IPS-20b (cell line): ENCODE measurements at regions not wholly inside any gene's neighbourhood (a gene's known extent, or its start where the extent isn't known, plus 50 kb on each side); places are given as distances from the start of the nearest gene placed in this dataset.

ENCODE experiments used
- H3K27ac ChIP-seq: one replicate; pipeline ENCODE4 v1.5.1; 2013; ENCODE audit warnings: low read length
- H3K27me3 ChIP-seq: 2 replicates; pipeline ENCODE4 v1.6.1; 2013; ENCODE audit warnings: mild to moderate bottlenecking, low read length, inconsistent platforms; ENCODE audit not compliant: insufficient read depth
- H3K36me3 ChIP-seq: 2 replicates; pipeline ENCODE4 v1.6.1; 2013; ENCODE audit warnings: low read depth, mild to moderate bottlenecking, inconsistent platforms, low read length, moderate library complexity; ENCODE audit not compliant: insufficient read depth
- H3K4me1 ChIP-seq: 2 replicates; pipeline ENCODE4 v1.6.1; 2013; ENCODE audit warnings: mild to moderate bottlenecking, control low read depth, inconsistent platforms, low read length, moderate library complexity; ENCODE audit not compliant: insufficient read depth
- H3K4me3 ChIP-seq: 2 replicates; pipeline ENCODE4 v1.5.1; 2013; ENCODE audit warnings: mild to moderate bottlenecking, low read length, inconsistent platforms
- H3K9ac ChIP-seq: 2 replicates; pipeline ENCODE4 v1.6.1; 2013; ENCODE audit warnings: low read depth, mild to moderate bottlenecking, inconsistent platforms, low read length, moderate library complexity
- H3K9me3 ChIP-seq: 2 replicates; pipeline ENCODE4 v1.6.1; 2013; ENCODE audit warnings: mild to moderate bottlenecking, low read depth, low read length, inconsistent platforms; ENCODE audit not compliant: insufficient read depth

DNA sequence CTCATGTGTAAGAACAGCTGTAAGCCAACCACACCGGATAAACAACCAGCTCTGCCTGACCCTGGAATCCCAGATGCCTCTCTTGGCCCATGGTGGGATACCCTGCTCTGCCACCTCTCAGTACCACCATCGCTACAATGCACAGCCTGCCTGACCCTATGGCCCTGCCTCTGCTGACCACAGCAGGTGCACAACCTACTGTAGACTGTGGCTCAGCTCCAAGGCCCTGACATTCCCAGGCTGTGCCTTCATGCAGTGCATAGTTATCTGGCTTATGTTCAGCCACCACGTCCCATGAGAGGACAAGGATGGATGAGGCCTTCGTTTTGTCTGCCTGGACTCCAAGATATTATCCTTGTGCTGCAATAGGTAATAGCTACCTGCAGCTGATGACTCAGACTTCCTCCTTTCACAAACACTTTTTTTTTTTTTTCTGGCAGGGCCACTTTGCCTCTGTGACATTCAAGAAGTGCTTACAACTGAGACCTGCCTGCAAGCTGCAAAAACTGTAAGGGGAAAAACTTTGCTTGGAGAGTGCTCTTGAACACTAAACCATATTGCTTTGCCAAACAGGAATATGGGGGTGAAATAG lies 177.7 kb downstream of the URB2 start:
- H3K4me3 ChIP-seq: no peak overlapping the region
- H3K27ac ChIP-seq: no peak overlapping the region
- no peaks in the 10 kb centered on the region for H3K36me3 ChIP-seq
- H3K27me3 ChIP-seq: no peaks in the 10 kb centered on the region
- no peak overlapping the region for H3K9ac ChIP-seq
- peaks cover 20% of the 10 kb centered on the region for H3K9me3 ChIP-seq
- H3K4me1 ChIP-seq: no peaks in the 10 kb centered on the region

DNA sequence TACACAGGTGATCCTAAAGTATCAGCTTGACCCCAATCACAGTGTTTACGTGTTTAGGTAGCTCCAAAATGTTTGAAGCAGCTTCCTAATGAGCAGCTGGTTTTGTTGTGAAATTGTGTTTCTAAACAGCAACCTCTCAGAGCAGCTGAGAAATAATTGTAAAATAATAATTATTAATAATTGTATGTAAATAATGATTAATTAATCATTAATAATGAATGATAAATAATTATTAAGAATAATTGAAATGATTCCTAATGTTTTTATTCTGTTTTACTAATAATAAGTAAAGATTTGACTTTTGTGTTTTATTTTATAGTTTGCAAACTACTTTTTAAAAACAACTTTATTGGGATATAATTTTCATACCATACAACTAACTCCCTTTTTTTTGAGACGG lies 182.2 kb downstream of the URB2 start:
- H3K27me3 ChIP-seq: no peaks in the 10 kb centered on the region
- no peak overlapping the region for H3K27ac ChIP-seq
- no peak overlapping the region for H3K4me3 ChIP-seq
- no peak overlapping the region for H3K9ac ChIP-seq
- no peaks in the 10 kb centered on the region for H3K36me3 ChIP-seq
- no peaks in the 10 kb centered on the region for H3K4me1 ChIP-seq
- H3K9me3 ChIP-seq: peaks cover 26% of the 10 kb centered on the region

DNA sequence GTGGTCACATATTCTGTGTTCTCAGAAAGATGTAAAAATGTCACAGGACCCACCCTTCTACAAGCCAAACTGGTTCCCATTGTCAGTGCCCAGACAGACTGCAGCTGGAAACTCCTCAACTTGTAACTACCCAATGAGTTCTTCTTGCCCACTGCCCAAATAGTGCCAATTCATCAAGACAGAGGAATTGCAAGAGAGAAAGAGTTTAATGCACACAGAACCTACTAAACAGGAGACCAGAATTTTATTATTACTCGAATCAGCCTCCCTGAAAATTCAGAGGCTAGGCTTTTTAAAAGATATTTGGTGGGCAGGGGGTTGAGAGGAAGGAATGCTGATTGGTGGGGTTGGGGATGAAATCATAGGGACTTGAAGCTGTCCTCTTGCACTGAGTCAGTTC lies 184.1 kb downstream of the URB2 start:
- H3K9me3 ChIP-seq: peaks cover 14% of the 10 kb centered on the region; the same call in 1 of the 2 replicates
- H3K4me3 ChIP-seq: no peak overlapping the region
- no peak overlapping the region for H3K27ac ChIP-seq
- H3K36me3 ChIP-seq: no peaks in the 10 kb centered on the region
- 0 out of 2 replicates have a peak, but pooled peaks cover 5% of the 10 kb centered on the region for H3K4me1 ChIP-seq
- H3K27me3 ChIP-seq: no peaks in the 10 kb centered on the region
- H3K9ac ChIP-seq: no peak overlapping the region

DNA sequence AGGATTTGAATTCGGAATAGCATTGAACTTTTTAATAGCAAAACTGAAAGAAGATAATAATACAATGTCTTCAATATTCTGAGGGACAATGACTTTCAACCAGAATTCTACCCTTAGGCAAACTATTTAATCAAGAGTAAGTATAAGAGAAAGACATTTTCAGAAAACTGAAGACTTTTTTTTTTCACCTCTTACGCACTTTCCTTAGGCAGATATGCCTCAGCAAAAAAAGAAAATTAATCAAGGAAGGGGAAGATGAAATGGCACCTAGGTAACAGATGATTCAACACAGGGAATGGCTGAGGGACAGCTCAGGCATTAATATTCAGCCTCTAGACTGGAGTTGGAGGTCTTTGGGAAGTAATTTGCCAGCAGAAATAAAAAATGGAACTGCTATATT lies 184.9 kb downstream of the URB2 start:
- no peak overlapping the region for H3K27ac ChIP-seq
- H3K27me3 ChIP-seq: no peaks in the 10 kb centered on the region
- no peaks in the 10 kb centered on the region for H3K36me3 ChIP-seq
- no peak overlapping the region for H3K4me3 ChIP-seq
- H3K4me1 ChIP-seq: 0 out of 2 replicates have a peak, but pooled peaks cover 10% of the 10 kb centered on the region
- H3K9ac ChIP-seq: no peak overlapping the region
- H3K9me3 ChIP-seq: peaks cover 6% of the 10 kb centered on the region; the same call in 1 of the 2 replicates

DNA sequence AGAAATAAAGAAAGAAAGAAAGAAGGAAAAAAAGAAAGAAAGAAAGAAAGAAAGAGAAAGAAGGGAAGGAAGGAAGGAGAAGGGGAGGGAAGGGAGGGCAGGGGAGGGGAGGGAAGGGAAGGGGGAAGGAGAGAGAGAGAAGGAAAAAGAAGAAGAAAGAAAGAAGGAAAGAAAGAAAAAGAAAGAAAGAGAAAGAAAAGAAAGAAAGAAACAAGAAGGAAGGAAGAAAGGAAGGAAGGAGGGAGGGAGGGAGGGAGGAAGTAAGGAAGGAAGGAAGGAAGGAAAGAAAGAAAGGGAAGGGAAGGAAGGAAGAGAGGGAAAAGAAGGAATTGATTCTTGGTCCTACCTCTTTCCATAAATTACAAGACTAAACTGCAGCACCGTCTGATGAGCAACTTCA lies 186.1 kb downstream of the URB2 start:
- Histone ChIP-seq H3K36me3 (no peaks in the 10 kb centered on the region), H3K4me3 (no peak overlapping the region), H3K9me3 (peaks cover 6% of the 10 kb centered on the region; the same call in 1 of the 2 replicates), H3K27me3 (no peaks in the 10 kb centered on the region), H3K27ac (no peak overlapping the region), H3K9ac (no peak overlapping the region), H3K4me1 (0 out of 2 replicates have a peak, but pooled peaks cover 10% of the 10 kb centered on the region)

DNA sequence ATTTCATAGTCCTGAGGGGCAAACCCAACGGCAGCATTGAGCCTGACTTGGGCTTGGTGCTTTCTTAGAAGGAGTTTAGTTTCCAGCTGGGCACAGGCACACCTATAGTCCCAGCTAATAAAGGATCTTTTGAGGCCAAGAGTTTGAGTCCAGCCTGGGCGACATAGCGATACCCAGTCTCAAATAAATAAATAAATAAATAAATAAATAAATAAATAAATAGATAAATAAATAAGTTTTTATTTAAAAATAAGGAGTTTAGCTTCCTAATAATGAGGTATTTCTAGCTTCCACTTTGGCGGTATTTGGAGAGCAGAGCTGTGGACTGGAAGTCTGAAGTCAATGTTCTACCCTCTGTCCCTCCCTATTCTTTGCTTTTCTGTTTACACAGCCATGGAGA lies 186.6 kb downstream of the URB2 start:
- no peaks in the 10 kb centered on the region for H3K36me3 ChIP-seq
- H3K9ac ChIP-seq: no peak overlapping the region
- H3K27me3 ChIP-seq: no peaks in the 10 kb centered on the region
- peaks cover 7% of the 10 kb centered on the region; the same call in 1 of the 2 replicates for H3K9me3 ChIP-seq
- no peak overlapping the region for H3K27ac ChIP-seq
- H3K4me3 ChIP-seq: no peak overlapping the region
- H3K4me1 ChIP-seq: 0 out of 2 replicates have a peak, but pooled peaks cover 10% of the 10 kb centered on the region

DNA sequence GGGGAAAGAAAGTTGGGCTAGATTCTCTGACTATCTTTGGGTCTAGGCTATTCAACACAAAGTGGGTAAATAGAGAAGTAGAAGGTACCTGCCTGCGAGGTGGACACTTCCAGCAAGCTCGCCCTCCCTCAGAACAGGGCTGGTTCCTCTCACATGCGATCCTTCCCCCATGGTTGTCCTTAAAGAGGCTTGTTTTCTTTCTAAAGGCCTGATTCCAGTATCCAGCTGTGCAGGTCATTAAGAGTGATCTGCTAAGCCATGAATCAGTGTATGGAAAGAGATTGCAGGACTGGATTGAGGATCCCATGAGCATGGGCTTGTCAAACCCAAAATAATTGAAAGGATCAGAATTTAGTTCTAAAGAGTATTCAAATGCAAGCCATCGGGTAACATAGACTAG lies 189.0 kb downstream of the URB2 start:
- Histone ChIP-seq H3K4me1 (0 out of 2 replicates have a peak, but pooled peaks cover 10% of the 10 kb centered on the region), H3K9me3 (peaks cover 18% of the 10 kb centered on the region; the same call in 1 of the 2 replicates), H3K27me3 (no peaks in the 10 kb centered on the region), H3K36me3 (no peaks in the 10 kb centered on the region), H3K27ac (no peak overlapping the region), H3K9ac (no peak overlapping the region), H3K4me3 (no peak overlapping the region)

DNA sequence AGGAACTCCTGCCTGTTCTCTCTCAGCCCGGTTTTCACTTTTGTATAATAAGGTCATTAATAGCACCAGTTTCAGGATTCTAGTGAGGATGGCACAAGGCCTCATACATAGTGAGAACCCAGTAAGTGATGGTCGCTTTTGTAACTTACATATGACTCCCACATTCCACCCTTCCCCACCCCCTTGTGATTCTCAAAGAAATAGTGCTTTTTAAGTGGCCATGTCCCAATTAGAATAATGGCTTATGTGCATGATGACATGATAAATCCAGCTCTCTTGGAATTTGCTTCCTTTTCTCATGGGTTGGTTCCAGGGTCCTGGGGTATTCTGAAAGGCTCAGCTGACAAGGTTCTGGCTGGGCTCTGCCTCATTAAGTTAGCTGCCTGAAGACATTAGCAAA lies 189.9 kb downstream of the URB2 start:
- Histone ChIP-seq H3K27ac (no peak overlapping the region), H3K9ac (no peak overlapping the region), H3K36me3 (no peaks in the 10 kb centered on the region), H3K9me3 (peaks cover 15% of the 10 kb centered on the region; the same call in 1 of the 2 replicates), H3K4me1 (0 out of 2 replicates have a peak, but pooled peaks cover 10% of the 10 kb centered on the region), H3K4me3 (no peak overlapping the region), H3K27me3 (no peaks in the 10 kb centered on the region)

DNA sequence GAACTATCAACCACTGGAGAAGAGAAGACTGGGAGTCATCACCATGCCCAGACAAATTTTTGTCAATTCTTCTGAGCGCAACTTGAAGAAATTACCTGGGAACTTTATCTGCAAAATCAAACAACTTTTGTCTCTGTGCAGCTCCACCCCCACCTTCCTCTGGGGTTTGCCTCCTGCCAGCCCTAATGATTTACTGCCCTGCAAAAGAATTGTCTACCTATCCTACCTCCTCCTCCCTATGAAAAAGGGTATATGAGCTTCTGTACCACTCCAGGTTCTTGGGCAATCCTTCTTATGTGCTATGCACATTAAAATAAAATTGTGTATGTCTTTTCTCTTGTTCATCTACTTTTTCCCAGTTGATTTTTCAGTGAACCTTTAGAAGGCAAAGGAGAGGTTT lies 191.9 kb downstream of the URB2 start:
- H3K4me3 ChIP-seq: no peak overlapping the region
- H3K27me3 ChIP-seq: no peaks in the 10 kb centered on the region
- no peak overlapping the region for H3K9ac ChIP-seq
- H3K9me3 ChIP-seq: peaks cover 15% of the 10 kb centered on the region; the same call in 1 of the 2 replicates
- H3K36me3 ChIP-seq: no peaks in the 10 kb centered on the region
- H3K27ac ChIP-seq: no peak overlapping the region
- 0 out of 2 replicates have a peak, but pooled peaks cover 10% of the 10 kb centered on the region for H3K4me1 ChIP-seq

DNA sequence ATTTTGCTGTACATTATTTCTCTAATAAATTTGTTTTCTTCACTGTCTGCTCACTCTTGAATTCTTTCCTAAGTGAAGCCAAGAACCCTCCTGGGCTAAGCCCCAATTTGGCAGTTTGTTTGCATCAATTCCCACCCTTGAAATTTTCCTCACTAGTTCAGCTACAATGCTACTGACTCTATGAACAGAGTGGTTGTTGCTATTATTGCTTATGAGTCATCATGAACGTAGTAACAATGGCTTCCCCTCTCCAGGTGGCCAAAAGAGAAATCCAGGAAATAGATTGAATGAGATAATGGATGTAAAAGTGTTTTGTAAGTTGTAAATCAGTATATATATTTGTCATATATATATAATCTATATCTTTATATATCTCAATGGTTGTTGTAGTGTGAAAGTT lies 193.0 kb downstream of the URB2 start:
- H3K4me1 ChIP-seq: 0 out of 2 replicates have a peak, but pooled peaks cover 10% of the 10 kb centered on the region
- no peak overlapping the region for H3K4me3 ChIP-seq
- H3K9me3 ChIP-seq: peaks cover 15% of the 10 kb centered on the region; the same call in 1 of the 2 replicates
- H3K27me3 ChIP-seq: no peaks in the 10 kb centered on the region
- no peak overlapping the region for H3K27ac ChIP-seq
- H3K36me3 ChIP-seq: no peaks in the 10 kb centered on the region
- H3K9ac ChIP-seq: no peak overlapping the region

DNA sequence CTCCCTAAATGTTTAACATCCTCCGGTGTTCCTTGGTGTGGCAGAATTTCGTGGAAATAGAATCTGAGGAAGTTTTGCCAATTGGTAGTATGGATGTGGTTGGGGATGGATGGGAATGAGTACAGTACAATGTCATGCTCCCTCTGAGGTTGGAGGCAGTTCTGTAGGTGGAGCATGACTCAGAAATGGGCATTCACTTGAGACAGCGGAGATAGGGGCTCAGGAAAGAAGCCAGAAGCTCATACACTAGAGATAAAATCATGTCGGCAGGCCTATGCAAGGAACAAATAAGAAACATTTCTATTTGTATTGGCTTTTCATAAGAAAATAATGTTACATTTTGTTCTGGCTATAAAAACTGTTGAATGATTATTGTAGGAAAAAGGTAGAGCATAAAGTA lies 196.0 kb downstream of the URB2 start:
- Histone ChIP-seq H3K27ac (no peak overlapping the region), H3K4me3 (no peak overlapping the region), H3K36me3 (no peaks in the 10 kb centered on the region), H3K9me3 (peaks cover 20% of the 10 kb centered on the region; the same call in 1 of the 2 replicates), H3K4me1 (no peaks in the 10 kb centered on the region), H3K27me3 (no peaks in the 10 kb centered on the region), H3K9ac (no peak overlapping the region)

DNA sequence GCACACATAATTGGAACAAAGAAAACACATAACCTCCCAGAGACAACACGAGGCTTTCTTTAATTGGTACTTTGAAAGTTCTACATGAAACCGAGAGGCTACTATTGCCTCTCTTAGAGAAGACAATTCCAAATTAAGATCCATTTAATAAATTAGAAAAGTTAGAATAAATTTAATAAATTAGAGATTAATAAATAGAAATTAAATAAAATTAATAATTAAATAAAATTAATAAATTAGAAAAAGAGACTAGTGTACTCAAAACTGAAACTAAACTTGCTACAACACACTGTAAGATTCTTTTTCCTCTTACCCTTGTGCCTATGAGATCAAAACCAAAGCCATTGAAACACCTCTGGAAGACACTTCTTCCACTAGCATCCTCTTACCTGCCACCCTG lies 199.0 kb downstream of the URB2 start:
- Histone ChIP-seq H3K4me3 (no peak overlapping the region), H3K4me1 (no peaks in the 10 kb centered on the region), H3K27ac (no peak overlapping the region), H3K9ac (no peak overlapping the region), H3K9me3 (peaks cover 5% of the 10 kb centered on the region; the same call in 1 of the 2 replicates), H3K36me3 (no peaks in the 10 kb centered on the region), H3K27me3 (no peaks in the 10 kb centered on the region)
